Vagina (tissue), 2 donors: ENCODE measurements at regions not wholly inside any gene's neighbourhood (a gene's known extent, or its start where the extent isn't known, plus 50 kb on each side); places are given as distances from the start of the nearest gene placed in this dataset.

Experiments
- DNase-seq, 2 donors: peaks; one replicate each; pipeline ENCODE4 v3.0.0-alpha.2; 2017; ENCODE audit errors: extremely low spot score in 2 of 2
- H3K27ac ChIP-seq: fragments of 200-600 bp; sonication (generic); one replicate; pipeline ENCODE4 v1.5.1; 2019
- H3K27me3 ChIP-seq: fragments of 200-600 bp; sonication (generic); one replicate; pipeline ENCODE4 v1.5.1; 2019
- H3K36me3 ChIP-seq, 2 donors: fragments of 200-600 bp; sonication (generic); one replicate each; pipeline ENCODE4 v1.5.1; 2017 to 2019
- H3K4me1 ChIP-seq: fragments of 200-600 bp; sonication (generic); one replicate; pipeline ENCODE4 v1.5.1; 2019
- H3K4me3 ChIP-seq, 2 donors: fragments of 200-600 bp; sonication (generic); 1 replicate in 1 of 2; 2 replicates in 1 of 2; pipeline ENCODE4 v1.5.1; 2016 to 2019
- H3K9me3 ChIP-seq: fragments of 200-600 bp; sonication (generic); one replicate; pipeline ENCODE4 v1.5.1; 2019
- CTCF ChIP-seq, 3 experiments: fragments of 450-650 bp in 2 of 3; fragments of 200-600 bp in 1 of 3; sonication (generic) in 1 of 3; IDR thresholded peaks; one replicate each; pipeline ENCODE4 v1.5.1; 2017 to 2019; ENCODE audit warnings: antibody characterized with exemption in 3 of 3, mild to moderate bottlenecking in 2 of 3, moderate library complexity in 2 of 3
- POLR2A ChIP-seq, 2 donors: fragments of 450-650 bp; IDR thresholded peaks; one replicate each; pipeline ENCODE4 v1.6.1; 2017; ENCODE audit warnings: antibody characterized with exemption in 2 of 2, mild to moderate bottlenecking in 2 of 2, moderate library complexity in 2 of 2
- POLR2AphosphoS5 ChIP-seq, 2 donors: sonication (generic); formaldehyde crosslinking; IDR thresholded peaks; one replicate each; pipeline ENCODE4 v1.9.0; 2017; ENCODE audit warnings: antibody characterized with exemption in 2 of 2, mild to moderate bottlenecking in 2 of 2, low read depth in 1 of 2; ENCODE audit not compliant: insufficient read depth in 1 of 2
- intact Hi-C: fragments of 100-400 bp; cut with DNase I; formaldehyde crosslinking; loops from one replicate; pipeline ENCODE4 v1.15.1; 2023

GRCh38 chr10:84789026-84789425 is 460.6 kb downstream of the CCSER2 start:
- DNase-seq, result no peak
- TF ChIP-seq POLR2AphosphoS5 (IDR thresholded peaks at IDR 0.05; ENCODE audit: insufficient read depth in 1 of 2, low read depth in 1 of 2), result no peak
- TF ChIP-seq POLR2A (IDR thresholded peaks at IDR 0.05), result no peak
- TF ChIP-seq CTCF (IDR thresholded peaks at IDR 0.05), result no peak
- Histone ChIP-seq H3K4me1 (no peaks in the 10 kb centered on the region), H3K9me3 (no peaks in the 10 kb centered on the region), H3K36me3 (no peaks in the 10 kb centered on the region), H3K27ac (no peak overlapping the region), H3K4me3 (no peak overlapping the region), H3K27me3 (no peaks in the 10 kb centered on the region)
- intact Hi-C loops, result no loop called here

GRCh38 chr10:84798312-84798711 is 469.9 kb downstream of the CCSER2 start:
- no peak for DNase-seq
- no peaks in the 10 kb centered on the region for H3K27me3 ChIP-seq
- intact Hi-C loops, result no loop called here
- H3K36me3 ChIP-seq, result no peaks in the 10 kb centered on the region
- no peak overlapping the region for H3K27ac ChIP-seq
- TF ChIP-seq POLR2A (IDR thresholded peaks at IDR 0.05), result no peak
- TF ChIP-seq POLR2AphosphoS5 (IDR thresholded peaks at IDR 0.05; ENCODE audit: insufficient read depth in 1 of 2, low read depth in 1 of 2), result no peak
- no peak for TF ChIP-seq CTCF (IDR thresholded peaks at IDR 0.05)
- no peaks in the 10 kb centered on the region for H3K4me1 ChIP-seq
- no peaks in the 10 kb centered on the region for H3K9me3 ChIP-seq
- H3K4me3 ChIP-seq, result no peak overlapping the region

- Histone ChIP-seq H3K27ac (no peak overlapping the region), H3K4me1 (no peaks in the 10 kb centered on the region), H3K4me3 (no peak overlapping the region), H3K36me3 (no peaks in the 10 kb centered on the region), H3K27me3 (no peaks in the 10 kb centered on the region), H3K9me3 (no peaks in the 10 kb centered on the region)
- DNase-seq, result no peak
- intact Hi-C loops, result no loop called here
- TF ChIP-seq POLR2AphosphoS5 (IDR thresholded peaks at IDR 0.05; ENCODE audit: insufficient read depth in 1 of 2, low read depth in 1 of 2) (no peak), CTCF (IDR thresholded peaks at IDR 0.05) (no peak), POLR2A (IDR thresholded peaks at IDR 0.05) (no peak)
Observed at GRCh38 chr10:84801156-84801555, 472.8 kb downstream of the CCSER2 start.

- no peak for DNase-seq
- Histone ChIP-seq H3K27me3 (no peaks in the 10 kb centered on the region), H3K36me3 (no peaks in the 10 kb centered on the region), H3K9me3 (no peaks in the 10 kb centered on the region), H3K27ac (no peak overlapping the region), H3K4me3 (no peak overlapping the region), H3K4me1 (no peaks in the 10 kb centered on the region)
- intact Hi-C loops, result no loop called here
- TF ChIP-seq CTCF (IDR thresholded peaks at IDR 0.05), result no peak
- no peak for TF ChIP-seq POLR2A (IDR thresholded peaks at IDR 0.05)
- no peak for TF ChIP-seq POLR2AphosphoS5 (IDR thresholded peaks at IDR 0.05; ENCODE audit: insufficient read depth in 1 of 2, low read depth in 1 of 2)
Observed at GRCh38 chr10:84801916-84802315, 473.5 kb downstream of the CCSER2 start.

- H3K27ac ChIP-seq, result no peak overlapping the region
- H3K4me1 ChIP-seq, result no peaks in the 10 kb centered on the region
- intact Hi-C loops, result no loop called here
- no peak overlapping the region for H3K4me3 ChIP-seq
- no peaks in the 10 kb centered on the region for H3K36me3 ChIP-seq
- H3K9me3 ChIP-seq, result no peaks in the 10 kb centered on the region
- TF ChIP-seq POLR2AphosphoS5 (IDR thresholded peaks at IDR 0.05; ENCODE audit: insufficient read depth in 1 of 2, low read depth in 1 of 2) (no peak), POLR2A (IDR thresholded peaks at IDR 0.05) (no peak), CTCF (IDR thresholded peaks at IDR 0.05) (no peak)
- H3K27me3 ChIP-seq, result no peaks in the 10 kb centered on the region
- no peak for DNase-seq
Observed at GRCh38 chr10:84805149-84805548, 476.8 kb downstream of the CCSER2 start.
